Endothelial cell of umbilical vein (primary cell): ENCODE measurements at regions not wholly inside any gene's neighbourhood (a gene's known extent, or its start where the extent isn't known, plus 50 kb on each side); places are given as distances from the start of the nearest gene placed in this dataset.

Experiments
- BruUV-seq: library from RNA; stranded (reverse); fragments of 400-500 nt; replicated peaks from 2 replicates; lab custom pipeline; 2021; lab: Mats Ljungman, UMichigan
- CTCF ChIA-PET: fragments of 300-600, 350-600 bp; sonication (Branson Sonifier 250); formaldehyde crosslinking; loops from one replicate; lab custom pipeline; 2021; ENCODE audit warnings: antibody characterized with exemption, inconsistent platforms; lab: Charles Lee
- POLR2A ChIA-PET: fragments of 300-600, 350-600 bp; sonication (Branson Sonifier 250); formaldehyde crosslinking; loops from one replicate; lab custom pipeline; 2021; ENCODE audit warnings: antibody characterized with exemption, inconsistent platforms; lab: Charles Lee
- DNase-seq: peaks from one replicate; pipeline ENCODE4 v3.0.0-alpha.2; 2011; ENCODE audit warnings: low read depth, low spot score
- FAIRE-seq: peaks from 2 replicates; lab custom pipeline; 2011; peaks lifted over from hg19 to GRCh38; lab: Jason Lieb, UNC
- H2AFZ ChIP-seq: 2 replicates; pipeline ENCODE4 v1.6.0; 2012; ENCODE audit warnings: low read depth, low read length, control low read depth, inconsistent platforms
- H3K27ac ChIP-seq: 2 replicates; pipeline ENCODE4 v1.5.1; 2011; ENCODE audit warnings: low read depth, mild to moderate bottlenecking, control low read depth, low read length, moderate library complexity; ENCODE audit not compliant: insufficient read depth
- H3K27me3 ChIP-seq, 2 experiments: 2 replicates each; pipeline versions ENCODE4 v1.6.0 to v1.6.1; 2011; ENCODE audit warnings: low read length in 2 of 2, mixed read lengths in 1 of 2; ENCODE audit not compliant: control insufficient read depth in 2 of 2, insufficient read depth in 2 of 2
- H3K36me3 ChIP-seq, 2 experiments: 2 replicates in 1 of 2; 3 replicates in 1 of 2; pipeline ENCODE4 v1.5.1; 2011; ENCODE audit warnings: low read length in 2 of 2, mild to moderate bottlenecking in 1 of 2, moderate library complexity in 1 of 2; ENCODE audit not compliant: control insufficient read depth in 2 of 2, insufficient read depth in 2 of 2; ENCODE audit errors: extremely low read depth in 1 of 2
- H3K4me1 ChIP-seq: 3 replicates; pipeline ENCODE4 v1.5.1; 2011; ENCODE audit warnings: mild to moderate bottlenecking, low read length; ENCODE audit not compliant: control insufficient read depth, insufficient read depth; ENCODE audit errors: extremely low read depth
- H3K4me2 ChIP-seq: 2 replicates; pipeline ENCODE4 v1.6.1; 2011; ENCODE audit warnings: low read length, control low read depth, mixed read lengths; ENCODE audit not compliant: insufficient read depth
- H3K4me3 ChIP-seq, 3 experiments: fragments of 200-600 bp in 1 of 3; sonication (generic), shearing (Covaris generic) in 1 of 3; replicated peaks in 1 of 3; 2 replicates each; pipeline ENCODE4 v1.5.1; 2011 to 2016; ENCODE audit warnings: control low read depth in 3 of 3, low read length in 3 of 3, mild to moderate bottlenecking in 2 of 3, inconsistent platforms in 1 of 3, low read depth in 1 of 3, moderate library complexity in 1 of 3; ENCODE audit not compliant: insufficient read depth in 1 of 3
- H3K79me2 ChIP-seq: 2 replicates; pipeline ENCODE4 v1.6.0; 2012; ENCODE audit warnings: low read length, inconsistent platforms; ENCODE audit not compliant: control insufficient read depth, insufficient read depth
- H3K9ac ChIP-seq: replicated peaks from 2 replicates; pipeline ENCODE3; 2011; ENCODE audit warnings: low read length, control low read depth; ENCODE audit not compliant: insufficient read depth; ENCODE audit errors: extremely low read depth
- H3K9me1 ChIP-seq: replicated peaks from 3 replicates; pipeline ENCODE4 v1.6.0; 2011; ENCODE audit warnings: mild to moderate bottlenecking, low read length; ENCODE audit not compliant: control insufficient read depth, insufficient read depth; ENCODE audit errors: extremely low read depth
- H3K9me3 ChIP-seq: replicated peaks from 2 replicates; pipeline ENCODE4 v1.5.1; 2012; ENCODE audit warnings: low read length, inconsistent platforms; ENCODE audit not compliant: control insufficient read depth, insufficient read depth
- H4K20me1 ChIP-seq: replicated peaks from 2 replicates; pipeline ENCODE3; 2011; ENCODE audit warnings: mild to moderate bottlenecking, low read length; ENCODE audit not compliant: control insufficient read depth, insufficient read depth; ENCODE audit errors: extremely low read depth
- CTCF ChIP-seq, 2 donors: IDR thresholded peaks; 1 replicate in 1 of 2; 2 replicates in 1 of 2; pipeline ENCODE4 v1.5.1; 2011; ENCODE audit warnings: low read length in 2 of 2, mild to moderate bottlenecking in 2 of 2, moderate library complexity in 2 of 2, control low read depth in 1 of 2, inconsistent platforms in 1 of 2, low read depth in 1 of 2; ENCODE audit not compliant: insufficient read depth in 1 of 2; ENCODE audit errors: extremely low read depth in 1 of 2
- EZH2 ChIP-seq: IDR thresholded peaks from 2 replicates; pipeline ENCODE4 v1.6.1; 2012; ENCODE audit warnings: borderline replicate concordance, low read depth, mild to moderate bottlenecking, moderate library complexity, low read length, inconsistent platforms; ENCODE audit not compliant: severe bottlenecking
- FOS ChIP-seq: IDR thresholded peaks from 2 replicates; pipeline ENCODE4 v1.6.1; 2011; ENCODE audit warnings: mild to moderate bottlenecking, low read length, moderate library complexity, borderline replicate concordance; ENCODE audit not compliant: insufficient read depth
- GATA2 ChIP-seq: IDR thresholded peaks from 2 replicates; pipeline ENCODE4 v1.7.0; 2011; ENCODE audit warnings: low read depth, mild to moderate bottlenecking, moderate library complexity, mixed read lengths, low read length; ENCODE audit not compliant: insufficient read length, insufficient read depth
- JUN ChIP-seq: IDR thresholded peaks from 2 replicates; pipeline ENCODE4 v1.6.1; 2011; ENCODE audit warnings: borderline replicate concordance, low read depth; ENCODE audit not compliant: insufficient read length, insufficient read depth
- MAX ChIP-seq: IDR thresholded peaks from 2 replicates; pipeline ENCODE4 v1.6.1; 2011; ENCODE audit not compliant: insufficient read depth, insufficient read length
- MYC ChIP-seq: IDR thresholded peaks from one replicate; pipeline ENCODE4 v1.6.1; 2011; ENCODE audit warnings: mild to moderate bottlenecking, low read depth, low read length
- POLR2A ChIP-seq: IDR thresholded peaks from 2 replicates; pipeline ENCODE4 v1.6.1; 2012; ENCODE audit warnings: low read depth, mild to moderate bottlenecking, control low read depth, low read length
- POLR2AphosphoS5 ChIP-seq: IDR thresholded peaks from 2 replicates; pipeline ENCODE4 v1.6.1; 2012; ENCODE audit warnings: low read depth, mild to moderate bottlenecking, control low read depth, low read length, moderate library complexity; ENCODE audit not compliant: insufficient read depth
- dilution Hi-C: fragments of 300-500 bp; cut with MboI; formaldehyde crosslinking; loops from one replicate; pipeline ENCODE4 v1.15.0; 2019; ENCODE audit warnings: low sequenced_read_pairs; ENCODE audit not compliant: extremely low pct_ligation_motif_present
- intact Hi-C: fragments of 100-400 bp; cut with micrococcal nuclease; formaldehyde crosslinking; loops from one replicate; pipeline ENCODE4 v1.10.0; 2022

- Histone ChIP-seq H3K9me1 (no peaks in the 10 kb centered on the region), H3K4me3 (no peak overlapping the region), H3K4me2 (no peak overlapping the region), H4K20me1 (no peaks in the 10 kb centered on the region), H3K4me1 (peaks cover 9% of the 10 kb centered on the region), H3K27me3 (peaks cover 7 to 11% of the 10 kb centered on the region in 2 experiments), H3K27ac (no peak overlapping the region), H2AFZ (no peak overlapping the region), H3K79me2 (no peaks in the 10 kb centered on the region), H3K36me3 (no peaks in the 10 kb centered on the region), H3K9me3 (no peaks in the 10 kb centered on the region), H3K9ac (no peak overlapping the region)
- no TSS peak for BruUV-seq
- TF ChIP-seq MYC (no peak), POLR2AphosphoS5 (no peak), CTCF (IDR thresholded peaks at IDR 0.05; ENCODE audit: extremely low read depth in 1 of 2, insufficient read depth in 1 of 2, low read depth in 1 of 2, low read length in 2 of 2) (no peak), GATA2 (no peak), FOS (no peak), MAX (no peak), EZH2 (no peak), POLR2A (no peak), JUN (no peak)
- DNase-seq (no peak), FAIRE-seq (no peak)
- ChIA-PET CTCF (interaction anchor here (0.7 to 5.5 kb wide), 15 partner anchors 13 to 517 kb away, joined by 3 to 111 read pairs (median 5); partner anchors contain the start of gene NUAK1), POLR2A (no interaction called here)
- intact Hi-C loops (loop anchor here (1.0 to 5.0 kb wide), 3 partner anchors 228 to 370 kb away; no protein-coding TSS in a partner anchor), dilution Hi-C loops (no loop called here)
Observed at GRCh38 chr12:105706973-105707334, 376.5 kb downstream of the C12orf75 start.
